ENCODE measurements at regions not wholly inside any gene's neighbourhood (a gene's known extent, or its start where the extent isn't known, plus 50 kb on each side); places are given as distances from the start of the nearest gene placed in this dataset.

- DNase-seq (ENCODE audit: low spot score) = no peak
- Mint-ChIP-seq H3K9me3 (ENCODE audit: unreplicated experiment) (no peaks in the 10 kb centered on the region), H3K36me3 (ENCODE audit: low read depth, unreplicated experiment) (no peaks in the 10 kb centered on the region), H3K4me3 (ENCODE audit: unreplicated experiment) (no peak overlapping the region), H3K27ac (ENCODE audit: unreplicated experiment) (no peak overlapping the region), H3K27me3 (ENCODE audit: unreplicated experiment) (peaks cover 1% of the 10 kb centered on the region), H3K4me1 (ENCODE audit: unreplicated experiment) (no peaks in the 10 kb centered on the region)
- TF ChIP-seq, protein P1, sequence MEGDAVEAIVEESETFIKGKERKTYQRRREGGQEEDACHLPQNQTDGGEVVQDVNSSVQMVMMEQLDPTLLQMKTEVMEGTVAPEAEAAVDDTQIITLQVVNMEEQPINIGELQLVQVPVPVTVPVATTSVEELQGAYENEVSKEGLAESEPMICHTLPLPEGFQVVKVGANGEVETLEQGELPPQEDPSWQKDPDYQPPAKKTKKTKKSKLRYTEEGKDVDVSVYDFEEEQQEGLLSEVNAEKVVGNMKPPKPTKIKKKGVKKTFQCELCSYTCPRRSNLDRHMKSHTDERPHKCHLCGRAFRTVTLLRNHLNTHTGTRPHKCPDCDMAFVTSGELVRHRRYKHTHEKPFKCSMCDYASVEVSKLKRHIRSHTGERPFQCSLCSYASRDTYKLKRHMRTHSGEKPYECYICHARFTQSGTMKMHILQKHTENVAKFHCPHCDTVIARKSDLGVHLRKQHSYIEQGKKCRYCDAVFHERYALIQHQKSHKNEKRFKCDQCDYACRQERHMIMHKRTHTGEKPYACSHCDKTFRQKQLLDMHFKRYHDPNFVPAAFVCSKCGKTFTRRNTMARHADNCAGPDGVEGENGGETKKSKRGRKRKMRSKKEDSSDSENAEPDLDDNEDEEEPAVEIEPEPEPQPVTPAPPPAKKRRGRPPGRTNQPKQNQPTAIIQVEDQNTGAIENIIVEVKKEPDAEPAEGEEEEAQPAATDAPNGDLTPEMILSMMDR (IDR thresholded peaks at IDR 0.05; ENCODE audit: unreplicated experiment) = no peak
These were observed 379.2 kb downstream of the KDM5D start for GRCh38 chrY:19365321-19365720.

DNA sequence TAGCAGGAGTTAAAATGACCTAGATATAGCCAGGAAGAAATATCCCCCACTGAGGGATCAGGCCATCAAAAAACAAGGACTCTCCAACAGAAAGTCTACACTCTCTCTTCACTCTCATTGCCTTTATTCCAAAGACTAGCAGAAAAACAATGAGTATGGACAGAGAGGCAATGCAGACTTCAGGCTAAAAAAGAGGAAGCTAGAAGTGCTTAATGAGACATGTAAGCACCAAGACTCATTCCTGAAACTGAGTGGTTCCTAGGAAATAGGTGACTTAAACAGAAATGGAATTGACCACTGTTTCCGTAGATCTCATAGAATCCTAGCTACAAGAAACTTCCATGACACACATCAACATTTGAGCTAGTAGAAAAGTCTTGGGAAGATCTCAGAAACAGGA lies 387.3 kb downstream of the KDM5D start:
- no peaks in the 10 kb centered on the region for H3K9me3 Mint-ChIP-seq (ENCODE audit: unreplicated experiment)
- no peaks in the 10 kb centered on the region for H3K36me3 Mint-ChIP-seq (ENCODE audit: low read depth, unreplicated experiment)
- no peak for DNase-seq (ENCODE audit: low spot score)
- H3K27ac Mint-ChIP-seq (ENCODE audit: unreplicated experiment) = no peak overlapping the region
- TF ChIP-seq, protein P1 (IDR thresholded peaks at IDR 0.05; ENCODE audit: unreplicated experiment) = no peak
- no peak overlapping the region for H3K4me3 Mint-ChIP-seq (ENCODE audit: unreplicated experiment)
- H3K4me1 Mint-ChIP-seq (ENCODE audit: unreplicated experiment) = no peaks in the 10 kb centered on the region
- peaks cover 1% of the 10 kb centered on the region for H3K27me3 Mint-ChIP-seq (ENCODE audit: unreplicated experiment)

GRCh38 chrY:19356735-19357134 lies 387.8 kb downstream of the KDM5D start:
- Mint-ChIP-seq H3K4me3 (ENCODE audit: unreplicated experiment) (no peak overlapping the region), H3K27ac (ENCODE audit: unreplicated experiment) (no peak overlapping the region), H3K36me3 (ENCODE audit: low read depth, unreplicated experiment) (no peaks in the 10 kb centered on the region), H3K4me1 (ENCODE audit: unreplicated experiment) (no peaks in the 10 kb centered on the region), H3K9me3 (ENCODE audit: unreplicated experiment) (no peaks in the 10 kb centered on the region), H3K27me3 (ENCODE audit: unreplicated experiment) (no peaks in the 10 kb centered on the region)
- TF ChIP-seq, protein P1 (IDR thresholded peaks at IDR 0.05; ENCODE audit: unreplicated experiment) = no peak
- no peak for DNase-seq (ENCODE audit: low spot score)

DNA sequence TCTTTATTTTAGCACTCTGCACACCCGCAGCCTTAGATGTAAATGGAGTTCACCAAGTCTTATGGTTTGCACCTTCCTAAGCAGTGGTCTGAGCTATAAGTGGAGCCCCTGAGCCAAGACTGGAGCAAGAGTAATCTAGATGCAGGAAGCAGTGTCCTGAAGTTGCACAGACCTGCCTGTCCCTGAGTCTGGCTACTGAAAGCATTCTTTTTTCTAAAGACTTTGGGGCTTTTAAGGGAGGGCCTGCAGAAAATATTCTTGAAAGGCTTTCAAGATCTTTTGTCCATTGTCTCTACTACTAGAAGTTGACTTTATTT lies 389.7 kb downstream of the KDM5D start:
- Mint-ChIP-seq H3K27me3 (ENCODE audit: unreplicated experiment) (no peaks in the 10 kb centered on the region), H3K4me3 (ENCODE audit: unreplicated experiment) (no peak overlapping the region), H3K9me3 (ENCODE audit: unreplicated experiment) (no peaks in the 10 kb centered on the region), H3K36me3 (ENCODE audit: low read depth, unreplicated experiment) (no peaks in the 10 kb centered on the region), H3K27ac (ENCODE audit: unreplicated experiment) (no peak overlapping the region), H3K4me1 (ENCODE audit: unreplicated experiment) (no peaks in the 10 kb centered on the region)
- TF ChIP-seq, protein P1 (IDR thresholded peaks at IDR 0.05; ENCODE audit: unreplicated experiment) = no peak
- no peak for DNase-seq (ENCODE audit: low spot score)

DNA sequence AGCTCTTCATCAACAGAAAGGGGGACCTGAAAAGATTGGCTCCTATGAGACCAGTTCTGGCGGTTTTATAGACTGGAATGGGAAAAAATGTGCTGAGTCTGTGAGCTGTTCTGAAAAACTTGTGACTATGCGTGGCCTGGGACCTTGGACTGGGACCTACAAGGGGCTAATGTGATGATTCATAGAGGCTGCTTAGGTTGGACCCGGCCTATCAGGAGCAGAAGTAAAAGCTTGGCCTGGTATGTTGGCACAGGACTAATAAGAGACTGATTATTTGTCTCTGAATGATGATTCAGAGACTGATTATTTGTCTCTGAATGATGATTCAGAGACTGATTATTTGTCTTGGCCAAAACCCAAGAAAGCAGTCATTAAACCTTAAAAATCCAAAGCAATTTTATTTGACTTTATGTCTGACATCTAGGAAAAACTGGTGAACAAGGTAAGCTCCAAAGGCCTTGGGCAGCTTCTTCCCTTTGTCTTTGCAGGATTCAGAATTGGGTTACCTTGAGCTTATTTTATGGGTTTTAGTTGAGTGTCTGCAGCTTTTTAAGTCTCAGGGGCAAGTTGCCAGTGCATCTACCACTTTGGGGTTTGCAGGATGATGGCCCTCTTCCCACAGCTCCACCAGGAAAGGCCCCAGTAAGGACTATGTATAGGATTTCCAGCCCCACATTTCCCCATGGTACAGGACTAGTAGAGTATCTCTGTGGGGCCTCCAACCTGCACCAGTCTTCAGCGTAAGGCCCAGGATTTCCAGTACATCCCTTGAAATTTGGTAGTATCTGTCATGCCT lies 390.3 kb downstream of the KDM5D start:
- Mint-ChIP-seq H3K9me3 (ENCODE audit: unreplicated experiment) (no peaks in the 10 kb centered on the region), H3K36me3 (ENCODE audit: low read depth, unreplicated experiment) (no peaks in the 10 kb centered on the region), H3K27me3 (ENCODE audit: unreplicated experiment) (no peaks in the 10 kb centered on the region), H3K4me1 (ENCODE audit: unreplicated experiment) (no peaks in the 10 kb centered on the region), H3K4me3 (ENCODE audit: unreplicated experiment) (no peak overlapping the region), H3K27ac (ENCODE audit: unreplicated experiment) (no peak overlapping the region)
- TF ChIP-seq, protein P1 (IDR thresholded peaks at IDR 0.05; ENCODE audit: unreplicated experiment) = no peak
- no peak for DNase-seq (ENCODE audit: low spot score)

Data from endothelial cell (in vitro differentiated cells).